HG03571 (cell line): ENCODE measurements at regions not wholly inside any gene's neighbourhood (a gene's known extent, or its start where the extent isn't known, plus 50 kb on each side); places are given as distances from the start of the nearest gene placed in this dataset.
"Not testable (repeated sequence)": the region's sequence is repeated elsewhere in the genome, so short reads cannot be mapped to it uniquely, and the experiment has no call there.

Experiments
- ATAC-seq: cut with Tn5 transposase; IDR thresholded peaks from one replicate; pipeline ENCODE4 v1.9.1; 2021; ENCODE audit not compliant: unreplicated experiment

- ATAC-seq, result no peak
Observed at GRCh38 chr10:85311613-85312337, 983.4 kb downstream of the CCSER2 start.

GRCh38 chr10:85315657-85316056, 987.3 kb downstream of the CCSER2 start:
- ATAC-seq, result no peak

GRCh38 chr10:85316276-85316675, 987.9 kb downstream of the CCSER2 start:
- ATAC-seq, result no peak

- ATAC-seq, result no peak
Observed at GRCh38 chr10:85317827-85318226, 989.4 kb downstream of the CCSER2 start.

- no peak for ATAC-seq
Observed at GRCh38 chr10:85318809-85319807, 990.7 kb downstream of the CCSER2 start.

- ATAC-seq, result no peak
Observed at GRCh38 chr10:85319826-85320225, 991.4 kb downstream of the CCSER2 start.

- ATAC-seq, result no peak
Observed at GRCh38 chr10:85333594-85333993, 1005.2 kb downstream of the CCSER2 start.

GRCh38 chr10:85362401-85362800, 1004.2 kb downstream of the GRID1 start:
- no peak for ATAC-seq

GRCh38 chr10:85377029-85377806, 989.4 kb downstream of the GRID1 start:
- ATAC-seq, result no peak

- no peak for ATAC-seq
Observed at GRCh38 chr10:85379338-85379737, 987.3 kb downstream of the GRID1 start.

- ATAC-seq, result no peak
Observed at GRCh38 chr10:85400981-85401695, 965.5 kb downstream of the GRID1 start.

GRCh38 chr10:85402541-85402940, 964.1 kb downstream of the GRID1 start:
- no peak for ATAC-seq

- no peak for ATAC-seq
Observed at GRCh38 chr10:85407088-85407487, 959.5 kb downstream of the GRID1 start.

- ATAC-seq, result no peak
Observed at GRCh38 chr10:85408388-85408787, 958.2 kb downstream of the GRID1 start.

GRCh38 chr10:85410586-85410985, 956.0 kb downstream of the GRID1 start:
- not testable (repeated sequence) for ATAC-seq

- ATAC-seq, result no peak
Observed at GRCh38 chr10:85413570-85413969, 953.0 kb downstream of the GRID1 start.

- no peak for ATAC-seq
Observed at GRCh38 chr10:85420501-85421191, 945.9 kb downstream of the GRID1 start.

GRCh38 chr10:85421421-85421820, 945.2 kb downstream of the GRID1 start:
- ATAC-seq, result no peak

GRCh38 chr10:85429126-85429525, 937.5 kb downstream of the GRID1 start:
- no peak for ATAC-seq

GRCh38 chr10:85430991-85431390, 935.6 kb downstream of the GRID1 start:
- no peak for ATAC-seq
